Muscle of back (tissue), 3 donors: ENCODE measurements at regions not wholly inside any gene's neighbourhood (a gene's known extent, or its start where the extent isn't known, plus 50 kb on each side); places are given as distances from the start of the nearest gene placed in this dataset.
A peak's percentile ranks its signal among the peaks of the same experiment; 100 is the strongest.

ENCODE experiments used
- DNase-seq, 3 donors: peaks; one replicate each; pipeline versions ENCODE4 v3.0.0 to v3.0.0-alpha.2; 2013

GRCh38 chr17:69822314-69822875 is 252.6 kb upstream of the KCNJ16 start:
- DNase-seq: no peak

GRCh38 chr17:69828087-69828486 is 246.9 kb upstream of the KCNJ16 start:
- peak; percentile 45 to 49 (median 47) for DNase-seq

- no peak for DNase-seq
Observed at GRCh38 chr17:69834494-69834893, 240.5 kb upstream of the KCNJ16 start.

GRCh38 chr17:69851736-69852135 is 223.3 kb upstream of the KCNJ16 start:
- peak in 1 of 3 donors; percentile 46 for DNase-seq

GRCh38 chr17:69853541-69854224 is 221.3 kb upstream of the KCNJ16 start:
- peak in 2 of 3 donors; percentile 39 to 64 for DNase-seq

GRCh38 chr17:69854225-69854780 is 220.7 kb upstream of the KCNJ16 start:
- peak in 1 of 3 donors; percentile 37 for DNase-seq

- peak in 2 of 3 donors; percentile 29 for DNase-seq
Observed at GRCh38 chr17:69856946-69857345, 218.1 kb upstream of the KCNJ16 start.

- peak; percentile 49 to 69 (median 59) for DNase-seq
Observed at GRCh38 chr17:69857412-69857835, 217.6 kb upstream of the KCNJ16 start.

- DNase-seq: no peak
Observed at GRCh38 chr17:69858460-69858859, 216.6 kb upstream of the KCNJ16 start.

- DNase-seq: no peak
Observed at GRCh38 chr17:69860142-69860680, 214.8 kb upstream of the KCNJ16 start.

GRCh38 chr17:69864462-69864861 is 210.6 kb upstream of the KCNJ16 start:
- no peak for DNase-seq

GRCh38 chr17:69869667-69870066 is 205.4 kb upstream of the KCNJ16 start:
- no peak for DNase-seq

- peak in 1 of 3 donors; percentile 32 for DNase-seq
Observed at GRCh38 chr17:69870091-69870530, 204.9 kb upstream of the KCNJ16 start.

- peak; percentile 57 to 86 (median 80) for DNase-seq
Observed at GRCh38 chr17:69870751-69871199, 204.2 kb upstream of the KCNJ16 start.

GRCh38 chr17:69871318-69871717 is 203.7 kb upstream of the KCNJ16 start:
- DNase-seq: no peak

- DNase-seq: no peak
Observed at GRCh38 chr17:69872675-69873262, 202.3 kb upstream of the KCNJ16 start.

- DNase-seq: peak in 1 of 3 donors; percentile 63
Observed at GRCh38 chr17:69874175-69874670, 200.8 kb upstream of the KCNJ16 start.

- DNase-seq: no peak
Observed at GRCh38 chr17:69876757-69877156, 198.3 kb upstream of the KCNJ16 start.

- DNase-seq: no peak
Observed at GRCh38 chr17:69878661-69879060, 196.4 kb upstream of the KCNJ16 start.

GRCh38 chr17:69879576-69879975 is 195.4 kb upstream of the KCNJ16 start:
- no peak for DNase-seq

- DNase-seq: no peak
Observed at GRCh38 chr17:69880591-69881112, 194.4 kb upstream of the KCNJ16 start.

GRCh38 chr17:69882281-69882680 is 192.7 kb upstream of the KCNJ16 start:
- no peak for DNase-seq
